T-helper 17 cell (primary cell): ENCODE measurements at regions not wholly inside any gene's neighbourhood (a gene's known extent, or its start where the extent isn't known, plus 50 kb on each side); places are given as distances from the start of the nearest gene placed in this dataset.

Experiments used
- ATAC-seq: fragments of 150-1000 bp; cut with Tn5 transposase; 2 replicates; pipeline ENCODE4 v1.10.0; 2021; ENCODE audit warnings: mild to moderate bottlenecking, moderate library complexity
- DNase-seq, 3 donors: peaks; one replicate each; pipeline versions ENCODE4 v3.0.0 to v3.0.0-alpha.2; 2020 to 2021
- H3K9me3 ChIP-seq: one replicate; pipeline ENCODE4 v1.7.0; 2013; ENCODE audit warnings: low read length, mild to moderate bottlenecking; ENCODE audit not compliant: control insufficient read depth, poor library complexity, severe bottlenecking
- H3K27ac Mint-ChIP-seq: one replicate; pipeline ENCODE4 v1.8.0; 2022; ENCODE audit warnings: mild to moderate bottlenecking, moderate library complexity, mixed read lengths
- H3K27me3 Mint-ChIP-seq: one replicate; pipeline ENCODE4 v1.8.0; 2022; ENCODE audit warnings: mixed read lengths
- H3K36me3 Mint-ChIP-seq: one replicate; pipeline ENCODE4 v1.8.0; 2022; ENCODE audit warnings: low read depth, mixed read lengths
- H3K4me1 Mint-ChIP-seq: one replicate; pipeline ENCODE4 v1.8.0; 2022; ENCODE audit warnings: mild to moderate bottlenecking, mixed read lengths
- H3K4me3 Mint-ChIP-seq: one replicate; pipeline ENCODE4 v1.8.0; 2022; ENCODE audit warnings: mild to moderate bottlenecking, moderate library complexity, mixed read lengths

DNA sequence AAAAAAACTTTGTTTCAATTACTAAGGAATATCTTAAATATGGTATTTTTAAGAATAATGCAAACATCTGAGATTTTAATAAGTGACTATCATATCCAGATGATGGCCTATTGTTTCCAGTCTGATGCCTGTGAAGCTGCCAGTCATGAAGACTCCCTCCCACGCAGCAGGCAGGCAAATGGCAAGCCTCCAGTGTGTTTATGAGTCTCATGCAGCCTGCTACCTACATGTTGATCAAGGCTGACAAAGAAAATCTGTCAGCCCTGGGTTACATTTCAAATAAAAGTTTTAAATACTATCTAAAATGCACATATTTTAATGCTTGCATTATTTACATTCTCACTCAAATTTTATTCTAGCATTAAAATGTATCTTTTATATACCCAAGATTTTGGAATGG lies 137.6 kb upstream of the RNPC3 start:
- H3K27ac Mint-ChIP-seq, result no peak overlapping the region
- no peak overlapping the region for H3K4me3 Mint-ChIP-seq
- no peaks in the 10 kb centered on the region for H3K9me3 ChIP-seq
- H3K27me3 Mint-ChIP-seq, result no peaks in the 10 kb centered on the region
- DNase-seq (no peak), ATAC-seq (no peak)
- peaks cover 2% of the 10 kb centered on the region for H3K36me3 Mint-ChIP-seq
- no peaks in the 10 kb centered on the region for H3K4me1 Mint-ChIP-seq

DNA sequence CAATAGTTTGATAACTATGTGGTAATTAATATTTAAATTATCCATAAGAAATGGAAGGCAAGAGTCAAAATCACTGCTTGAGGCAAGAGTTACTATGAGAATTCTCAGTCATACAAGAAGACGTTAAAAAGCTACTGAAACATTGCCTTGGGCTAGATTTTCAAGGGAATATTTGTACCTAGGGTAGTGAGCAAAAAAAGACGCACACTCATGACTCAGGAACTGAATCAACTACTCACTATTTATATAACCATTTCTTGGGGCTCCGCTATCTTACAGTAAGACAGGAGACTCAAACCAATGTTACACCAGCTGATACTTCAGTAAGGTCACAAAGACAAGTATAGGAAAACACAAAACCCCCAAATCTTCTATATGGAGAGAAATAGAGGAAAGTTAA lies 151.5 kb upstream of the RNPC3 start:
- no peaks in the 10 kb centered on the region for H3K9me3 ChIP-seq
- Mint-ChIP-seq H3K36me3 (no peaks in the 10 kb centered on the region), H3K4me1 (no peaks in the 10 kb centered on the region), H3K4me3 (no peak overlapping the region), H3K27me3 (no peaks in the 10 kb centered on the region), H3K27ac (no peak overlapping the region)
- no peak for DNase-seq
- ATAC-seq, result no peak

DNA sequence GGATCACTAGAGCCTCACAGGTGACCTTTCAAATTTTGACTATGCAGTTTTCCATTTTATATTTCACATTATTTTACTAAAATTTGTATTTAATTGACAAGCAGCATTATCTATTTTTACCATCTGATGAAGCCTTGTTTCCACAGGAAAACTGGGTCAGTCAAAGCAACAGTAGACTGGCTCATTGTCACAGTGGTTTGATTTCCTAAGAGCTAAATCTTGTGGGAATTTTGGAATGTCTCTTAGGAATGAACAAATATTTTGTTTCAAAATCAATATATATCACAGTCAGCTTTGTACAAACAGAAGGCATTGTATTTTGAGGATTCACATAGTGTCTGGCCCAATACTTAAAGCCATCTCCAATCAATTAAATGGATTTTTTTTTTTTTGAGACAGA lies 152.6 kb upstream of the RNPC3 start:
- Mint-ChIP-seq H3K27me3 (no peaks in the 10 kb centered on the region), H3K4me1 (no peaks in the 10 kb centered on the region), H3K4me3 (no peak overlapping the region), H3K36me3 (no peaks in the 10 kb centered on the region), H3K27ac (no peak overlapping the region)
- ATAC-seq (no peak), DNase-seq (no peak)
- H3K9me3 ChIP-seq, result no peaks in the 10 kb centered on the region

DNA sequence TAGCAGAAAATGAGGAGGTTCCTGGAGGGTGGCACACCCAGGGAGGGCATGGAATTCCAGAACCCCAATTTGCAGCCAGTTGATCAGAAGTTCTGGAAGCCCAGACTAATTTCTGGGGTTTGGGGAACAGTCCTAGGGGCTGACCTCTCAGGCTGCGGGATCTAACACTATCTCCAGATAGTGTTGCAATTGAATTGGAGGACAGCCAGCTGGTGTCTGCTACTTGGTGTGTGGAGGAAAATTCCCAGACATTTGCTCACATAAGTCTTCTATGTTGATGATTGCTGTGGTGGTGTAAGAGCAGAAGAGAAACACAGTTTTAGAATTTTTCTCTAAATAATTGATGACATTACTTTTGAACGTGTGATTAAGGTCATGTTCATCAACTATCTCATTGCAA lies 154.3 kb upstream of the RNPC3 start:
- no peak for ATAC-seq
- H3K4me1 Mint-ChIP-seq, result no peaks in the 10 kb centered on the region
- no peak overlapping the region for H3K27ac Mint-ChIP-seq
- no peak for DNase-seq
- no peaks in the 10 kb centered on the region for H3K36me3 Mint-ChIP-seq
- H3K4me3 Mint-ChIP-seq, result no peak overlapping the region
- H3K27me3 Mint-ChIP-seq, result no peaks in the 10 kb centered on the region
- H3K9me3 ChIP-seq, result no peaks in the 10 kb centered on the region

DNA sequence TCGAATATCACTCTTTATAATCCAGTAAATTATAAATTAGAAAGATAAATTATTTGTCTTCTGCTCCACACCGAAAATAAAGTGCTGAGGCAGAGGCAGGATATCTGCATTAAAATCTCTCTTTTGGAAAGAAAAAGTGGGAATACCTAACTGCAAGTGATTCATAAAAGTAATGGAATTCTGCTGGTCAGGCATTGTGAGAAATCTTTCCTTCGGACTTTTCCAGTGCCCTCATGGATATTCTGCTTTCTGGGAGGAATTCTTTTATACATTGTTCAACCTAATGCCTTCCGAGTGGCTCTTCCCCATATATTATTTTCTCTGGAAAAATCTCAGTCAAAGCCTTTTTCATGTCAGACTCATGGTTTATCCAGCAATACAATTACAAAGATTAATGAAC lies 158.3 kb upstream of the RNPC3 start:
- no peak overlapping the region for H3K27ac Mint-ChIP-seq
- H3K9me3 ChIP-seq, result no peaks in the 10 kb centered on the region
- DNase-seq (no peak), ATAC-seq (no peak)
- no peak overlapping the region for H3K4me3 Mint-ChIP-seq
- no peaks in the 10 kb centered on the region for H3K4me1 Mint-ChIP-seq
- H3K36me3 Mint-ChIP-seq, result no peaks in the 10 kb centered on the region
- no peaks in the 10 kb centered on the region for H3K27me3 Mint-ChIP-seq

DNA sequence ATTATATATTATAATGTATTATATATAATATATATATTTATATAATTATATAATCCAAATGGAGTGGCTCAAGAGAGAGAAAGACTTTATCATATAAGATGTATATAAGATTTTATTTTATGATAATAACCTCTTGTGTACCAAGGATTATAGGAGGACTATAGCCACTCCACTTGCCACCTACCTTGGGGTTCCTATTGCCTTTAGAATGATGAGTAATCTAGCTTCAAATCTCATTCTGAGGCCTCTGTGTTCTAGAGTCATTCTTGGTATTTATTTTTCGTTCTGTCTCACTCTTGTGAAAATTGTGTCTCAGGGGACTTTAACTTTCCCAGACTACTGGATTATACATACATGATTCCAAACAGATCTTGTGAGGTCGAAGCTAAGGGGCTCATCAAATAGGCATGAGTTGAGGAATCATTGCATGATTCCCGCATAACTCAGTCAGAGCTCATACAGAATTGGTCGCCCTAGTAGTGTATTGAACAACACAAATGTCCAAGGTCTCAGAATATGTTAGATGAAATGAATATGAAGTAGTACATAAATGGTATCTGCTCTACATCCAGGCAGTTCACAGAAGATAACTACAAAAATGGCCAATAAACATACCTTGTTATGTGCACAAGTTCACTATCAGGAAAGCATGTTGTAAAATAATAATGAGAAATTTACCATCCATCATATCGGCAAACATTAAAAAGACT lies 159.5 kb upstream of the RNPC3 start:
- H3K9me3 ChIP-seq, result no peaks in the 10 kb centered on the region
- Mint-ChIP-seq H3K4me1 (no peaks in the 10 kb centered on the region), H3K36me3 (no peaks in the 10 kb centered on the region), H3K27ac (no peak overlapping the region), H3K27me3 (no peaks in the 10 kb centered on the region), H3K4me3 (no peak overlapping the region)
- ATAC-seq, result no peak
- no peak for DNase-seq

DNA sequence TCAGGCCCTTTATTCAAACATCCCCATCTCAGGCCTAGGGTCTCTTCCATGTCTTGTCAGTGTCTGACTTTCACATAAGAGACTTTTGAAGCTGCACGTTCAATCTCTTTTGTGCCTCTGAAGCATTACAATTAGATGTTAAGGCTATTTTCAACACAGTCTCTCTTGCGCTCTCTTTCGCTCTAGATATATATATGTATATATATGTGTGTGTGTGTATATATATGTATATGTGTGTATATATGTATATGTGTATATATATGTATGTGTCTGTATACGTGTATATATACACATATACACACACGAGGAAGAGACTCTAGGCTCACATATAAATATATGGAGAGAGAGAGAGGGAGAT lies 162.5 kb upstream of the RNPC3 start:
- Mint-ChIP-seq H3K4me3 (no peak overlapping the region), H3K36me3 (no peaks in the 10 kb centered on the region), H3K27ac (no peak overlapping the region), H3K27me3 (no peaks in the 10 kb centered on the region), H3K4me1 (no peaks in the 10 kb centered on the region)
- ATAC-seq, result no peak
- no peaks in the 10 kb centered on the region for H3K9me3 ChIP-seq
- DNase-seq, result no peak

DNA sequence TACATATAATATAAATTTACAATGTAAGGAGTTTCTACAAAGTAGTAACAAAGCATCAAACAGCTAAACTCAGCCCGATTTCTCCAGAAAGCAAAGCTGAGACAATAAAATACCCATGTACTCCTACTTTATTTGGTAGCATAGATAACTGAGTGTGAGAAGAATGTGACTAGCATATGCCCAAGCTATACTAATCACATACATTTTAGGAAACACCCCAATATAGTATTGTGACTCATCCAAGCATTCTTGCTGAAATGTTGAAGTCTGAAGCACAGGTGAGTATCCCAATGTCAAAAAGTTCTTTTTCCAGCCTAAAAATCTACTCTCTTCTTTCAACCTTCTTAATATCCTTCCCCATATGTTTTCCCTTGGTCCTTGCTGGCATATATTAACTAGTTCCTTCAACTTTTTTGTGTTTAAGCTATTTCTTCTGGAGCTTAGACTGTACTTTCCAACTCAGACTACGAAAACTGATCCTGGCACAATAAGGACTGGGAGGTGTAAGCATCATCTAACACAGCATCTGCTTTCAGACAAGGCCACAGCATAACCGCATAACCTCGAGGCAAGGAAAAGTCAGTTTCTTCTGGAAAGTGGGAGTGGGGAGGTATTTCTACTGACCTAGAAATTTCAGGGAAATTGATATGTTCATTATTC lies 163.0 kb upstream of the RNPC3 start:
- no peaks in the 10 kb centered on the region for H3K36me3 Mint-ChIP-seq
- ATAC-seq (no peak), DNase-seq (no peak)
- H3K4me1 Mint-ChIP-seq, result no peaks in the 10 kb centered on the region
- H3K4me3 Mint-ChIP-seq, result no peak overlapping the region
- no peaks in the 10 kb centered on the region for H3K9me3 ChIP-seq
- no peak overlapping the region for H3K27ac Mint-ChIP-seq
- H3K27me3 Mint-ChIP-seq, result no peaks in the 10 kb centered on the region

DNA sequence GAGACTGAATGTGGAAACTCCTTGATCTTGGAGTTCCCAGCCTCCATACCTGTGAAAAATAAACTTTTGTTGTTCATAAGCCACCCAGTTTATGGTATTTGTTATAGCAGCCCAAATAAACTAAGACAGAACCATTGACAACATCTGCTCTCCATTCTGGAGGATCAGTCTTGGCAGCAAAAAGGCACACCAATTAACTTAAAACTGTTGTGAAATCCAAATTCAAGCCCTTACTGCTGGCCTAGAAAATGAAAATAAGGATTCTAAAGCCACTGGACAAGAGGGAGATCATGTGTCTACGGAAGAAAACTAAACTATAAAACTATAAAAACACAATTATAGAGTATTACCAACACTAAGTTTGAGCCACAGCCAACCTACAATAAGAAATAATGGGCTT lies 172.1 kb upstream of the RNPC3 start:
- Mint-ChIP-seq H3K27ac (no peak overlapping the region), H3K36me3 (no peaks in the 10 kb centered on the region)
- ATAC-seq, result no peak

DNA sequence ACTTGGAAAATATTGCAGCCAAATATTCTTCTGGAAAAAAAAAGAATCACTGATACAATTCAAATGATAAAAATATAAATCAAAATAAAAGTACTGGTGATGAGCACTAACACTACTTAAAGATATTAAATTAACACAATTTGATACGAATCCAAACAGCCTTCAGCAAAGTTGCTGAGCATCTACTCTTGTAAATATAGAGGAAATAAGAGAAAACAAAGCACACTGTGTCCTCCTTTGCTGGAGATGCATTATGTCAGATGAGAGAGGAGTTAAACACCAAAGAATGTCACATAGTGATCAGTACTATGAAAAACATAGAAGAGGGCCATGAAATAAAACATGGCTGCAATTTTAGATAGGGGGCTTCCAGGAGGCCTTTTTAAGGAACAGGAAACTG lies 177.4 kb upstream of the RNPC3 start:
- no peak overlapping the region for H3K27ac Mint-ChIP-seq
- no peak for ATAC-seq
- no peaks in the 10 kb centered on the region for H3K4me1 Mint-ChIP-seq
- no peak for DNase-seq
- no peaks in the 10 kb centered on the region for H3K27me3 Mint-ChIP-seq
- H3K9me3 ChIP-seq, result no peaks in the 10 kb centered on the region
- H3K4me3 Mint-ChIP-seq, result no peak overlapping the region
- no peaks in the 10 kb centered on the region for H3K36me3 Mint-ChIP-seq

More for the DNA sequence above, 172.1 kb upstream of the RNPC3 start:
- Mint-ChIP-seq H3K4me1 (no peaks in the 10 kb centered on the region), H3K27me3 (no peaks in the 10 kb centered on the region), H3K4me3 (no peak overlapping the region)
- no peaks in the 10 kb centered on the region for H3K9me3 ChIP-seq
- no peak for DNase-seq

DNA sequence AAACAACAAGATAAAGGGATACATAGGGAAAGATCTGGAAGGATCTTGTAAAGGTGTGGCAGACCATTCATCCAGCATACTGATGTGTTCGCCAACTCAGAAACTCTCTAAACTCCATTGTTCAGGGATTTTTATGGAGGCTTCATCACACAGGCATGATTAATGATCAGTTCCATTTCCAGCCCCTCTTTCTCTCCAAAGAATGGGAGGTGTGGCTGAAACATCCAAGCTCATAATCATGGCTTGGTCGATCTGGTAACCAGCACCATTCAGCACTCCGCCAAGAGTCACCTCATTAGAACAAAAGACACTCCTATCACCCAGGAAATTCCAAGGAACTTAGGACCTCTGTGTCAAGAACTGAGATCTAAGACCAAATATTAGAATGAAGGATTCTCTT lies 180.6 kb upstream of the RNPC3 start:
- H3K4me3 Mint-ChIP-seq, result no peak overlapping the region
- H3K27me3 Mint-ChIP-seq, result no peaks in the 10 kb centered on the region

DNA sequence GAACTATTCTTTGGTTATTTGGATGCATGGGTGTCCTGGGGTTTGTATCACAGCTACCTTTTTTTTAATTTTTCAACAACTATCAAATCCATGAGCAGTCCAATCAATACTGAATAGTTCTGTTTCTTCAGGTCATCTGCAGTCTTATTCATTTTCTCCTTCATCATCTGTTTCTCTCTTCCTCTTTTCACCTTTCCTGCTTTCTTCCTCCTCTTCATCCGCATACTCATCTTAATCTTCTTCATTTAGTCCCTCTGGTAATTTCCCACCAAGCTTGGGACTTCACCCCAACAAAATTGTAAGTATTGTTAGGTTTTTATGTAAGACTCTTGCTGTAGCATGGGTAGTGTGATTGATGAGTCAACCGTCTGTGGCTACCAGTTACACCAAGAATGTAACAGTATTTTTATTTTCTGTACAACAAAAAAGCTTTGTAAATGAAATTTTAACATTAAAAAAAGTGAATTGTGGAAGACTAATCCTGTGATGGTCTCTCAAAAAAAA lies 184.1 kb upstream of the RNPC3 start:
- Mint-ChIP-seq H3K36me3 (no peaks in the 10 kb centered on the region), H3K4me1 (no peaks in the 10 kb centered on the region), H3K4me3 (no peak overlapping the region), H3K27me3 (no peaks in the 10 kb centered on the region), H3K27ac (no peak overlapping the region)
- ATAC-seq, result no peak
- no peak for DNase-seq
- H3K9me3 ChIP-seq, result no peaks in the 10 kb centered on the region

More for the DNA sequence above, 180.6 kb upstream of the RNPC3 start:
- Mint-ChIP-seq H3K27ac (no peak overlapping the region), H3K4me1 (no peaks in the 10 kb centered on the region), H3K36me3 (no peaks in the 10 kb centered on the region)
- ATAC-seq, result no peak
- no peak for DNase-seq
- H3K9me3 ChIP-seq, result no peaks in the 10 kb centered on the region

DNA sequence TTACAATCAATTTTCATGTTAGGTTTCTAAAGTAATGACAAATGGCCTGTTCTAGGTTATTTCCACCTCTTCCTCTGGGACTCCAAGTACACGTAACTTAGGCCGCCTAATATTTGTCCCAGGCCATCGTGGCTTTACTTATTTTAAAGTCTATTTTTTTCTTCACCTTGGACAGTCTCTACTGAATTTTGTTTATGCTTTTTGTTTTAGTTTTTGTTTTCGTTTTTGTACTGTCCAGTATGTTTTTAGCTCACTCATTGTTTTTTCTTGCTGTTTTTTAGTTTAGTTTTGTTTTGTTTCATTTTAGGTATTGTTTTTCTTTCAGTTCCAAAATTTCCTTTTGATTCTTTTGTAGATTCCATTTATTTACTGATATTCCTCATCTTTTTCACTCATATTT lies 187.7 kb upstream of the RNPC3 start:
- no peak for DNase-seq
- no peak for ATAC-seq
- no peaks in the 10 kb centered on the region for H3K27me3 Mint-ChIP-seq
- no peaks in the 10 kb centered on the region for H3K4me1 Mint-ChIP-seq
- no peaks in the 10 kb centered on the region for H3K9me3 ChIP-seq
- no peak overlapping the region for H3K27ac Mint-ChIP-seq
- no peak overlapping the region for H3K4me3 Mint-ChIP-seq
- H3K36me3 Mint-ChIP-seq, result no peaks in the 10 kb centered on the region

DNA sequence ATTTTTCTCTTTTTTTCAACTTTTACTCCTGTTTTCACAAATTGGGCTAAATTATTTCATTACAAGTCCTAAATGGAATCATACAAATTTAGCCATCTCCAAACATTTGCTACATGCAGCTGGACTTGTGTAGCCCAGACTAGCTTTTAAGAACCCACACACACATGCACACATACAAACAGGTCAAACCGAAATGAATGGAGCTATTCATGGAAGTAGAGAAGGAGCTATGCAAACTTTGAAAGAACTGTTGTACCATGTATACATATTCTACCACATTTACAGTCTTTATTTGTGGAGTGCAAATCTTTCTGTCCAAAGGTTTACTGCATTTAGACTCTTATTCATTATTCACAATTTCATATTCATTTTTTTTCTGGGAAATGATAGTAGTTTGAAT lies 189.1 kb upstream of the RNPC3 start:
- Mint-ChIP-seq H3K36me3 (no peaks in the 10 kb centered on the region), H3K27me3 (no peaks in the 10 kb centered on the region), H3K4me1 (no peaks in the 10 kb centered on the region), H3K27ac (no peak overlapping the region), H3K4me3 (no peak overlapping the region)
- DNase-seq, result no peak
- ATAC-seq, result no peak
- no peaks in the 10 kb centered on the region for H3K9me3 ChIP-seq
